Coronary artery (tissue), 2 donors: ENCODE measurements at regions not wholly inside any gene's neighbourhood (a gene's known extent, or its start where the extent isn't known, plus 50 kb on each side); places are given as distances from the start of the nearest gene placed in this dataset.

Source experiments
- DNase-seq: peaks from one replicate; pipeline ENCODE4 v3.0.0-alpha.2; 2017; ENCODE audit warnings: low spot score
- H3K27ac ChIP-seq, 2 donors: fragments of 200-600 bp; sonication (generic); one replicate each; pipeline ENCODE4 v1.5.1; 2016 to 2019
- H3K4me3 ChIP-seq: fragments of 200-600 bp; sonication (generic); 2 replicates; pipeline ENCODE4 v1.5.1; 2016; ENCODE audit warnings: mild to moderate bottlenecking, moderate library complexity
- CTCF ChIP-seq: fragments of 200-600 bp; sonication (generic); IDR thresholded peaks from one replicate; pipeline ENCODE4 v1.5.1; 2019; ENCODE audit warnings: antibody characterized with exemption

DNA sequence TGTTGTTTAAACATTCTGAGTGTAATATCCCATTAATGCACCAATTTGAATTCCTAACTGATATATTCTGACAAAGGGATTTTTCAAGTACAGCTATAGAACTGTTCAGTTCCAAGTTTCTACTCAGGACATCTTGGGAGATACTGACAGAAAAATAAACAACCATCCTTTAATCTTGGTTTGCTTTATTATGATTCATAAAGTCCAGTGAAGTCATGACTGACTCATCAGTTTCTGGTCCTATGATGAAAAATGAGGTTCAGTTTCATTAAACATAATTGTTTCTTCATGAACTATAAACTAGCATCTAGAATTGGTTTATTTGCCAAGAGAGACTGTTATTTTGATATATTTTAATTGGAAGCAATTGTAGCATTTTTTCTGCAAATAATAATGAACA, 896.2 kb downstream of the CCDC85A start:
- TF ChIP-seq CTCF, result no peak
- Histone ChIP-seq H3K4me3 (no peak overlapping the region), H3K27ac (no peak overlapping the region)
- DNase-seq, result no peak

DNA sequence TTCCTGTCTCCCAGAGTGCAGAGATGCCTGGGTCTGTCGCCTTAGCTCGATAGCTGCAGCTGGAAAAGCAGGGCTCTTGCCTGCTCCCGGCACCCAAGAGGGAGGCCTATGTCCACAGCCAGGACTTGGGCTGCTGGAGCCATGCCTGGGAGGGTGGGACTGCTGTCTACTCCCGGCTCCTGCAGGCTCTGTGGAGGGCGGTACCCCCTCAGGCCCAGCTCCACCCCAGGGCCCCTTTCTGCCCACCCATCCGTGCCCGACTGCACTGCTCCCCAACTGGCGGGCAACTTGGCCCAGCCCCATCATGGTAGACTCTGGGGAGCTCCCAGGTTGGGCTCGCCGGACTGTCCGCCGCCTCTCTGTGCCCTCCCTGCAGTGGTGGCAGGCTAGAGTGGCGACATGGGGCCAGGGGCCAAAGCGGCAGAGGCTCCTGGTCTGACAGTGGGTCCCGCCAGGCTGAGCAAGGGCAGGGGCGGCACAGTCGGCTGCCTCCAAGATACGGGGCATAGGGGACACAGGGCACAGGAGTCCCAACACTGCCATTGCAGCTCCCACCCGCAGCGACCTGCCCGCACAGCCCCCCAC, 901.0 kb downstream of the CCDC85A start:
- DNase-seq, result no peak
- no peak for TF ChIP-seq CTCF
- Histone ChIP-seq H3K27ac (no peak overlapping the region), H3K4me3 (no peak overlapping the region)

DNA sequence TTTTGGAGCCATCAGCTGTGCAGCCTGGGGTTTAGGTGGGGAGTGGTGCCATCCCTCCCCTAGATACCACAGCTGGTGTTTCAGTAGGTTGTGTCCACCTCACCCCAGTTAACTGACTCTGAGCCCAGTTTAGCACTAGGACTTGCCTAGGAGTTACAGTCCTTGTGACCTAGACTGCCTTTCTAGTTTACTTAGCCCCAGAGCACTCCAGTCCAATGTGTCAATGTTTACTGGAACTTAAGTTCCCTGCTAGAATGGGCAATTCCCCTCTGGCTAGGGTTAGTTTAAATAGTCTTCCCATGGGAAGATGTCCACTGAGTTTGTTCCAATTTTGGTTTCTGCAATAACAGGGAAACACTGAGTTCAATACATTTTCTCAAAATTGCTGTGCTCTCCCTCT, 909.2 kb downstream of the CCDC85A start:
- H3K4me3 ChIP-seq, result no peak overlapping the region
- DNase-seq, result no peak
- H3K27ac ChIP-seq, result no peak overlapping the region
- no peak for TF ChIP-seq CTCF

- no peak overlapping the region for H3K27ac ChIP-seq
- TF ChIP-seq CTCF, result no peak
- no peak overlapping the region for H3K4me3 ChIP-seq
- DNase-seq, result no peak
These were observed 914.1 kb downstream of the CCDC85A start for GRCh38 chr2:57097855-57098254.

DNA sequence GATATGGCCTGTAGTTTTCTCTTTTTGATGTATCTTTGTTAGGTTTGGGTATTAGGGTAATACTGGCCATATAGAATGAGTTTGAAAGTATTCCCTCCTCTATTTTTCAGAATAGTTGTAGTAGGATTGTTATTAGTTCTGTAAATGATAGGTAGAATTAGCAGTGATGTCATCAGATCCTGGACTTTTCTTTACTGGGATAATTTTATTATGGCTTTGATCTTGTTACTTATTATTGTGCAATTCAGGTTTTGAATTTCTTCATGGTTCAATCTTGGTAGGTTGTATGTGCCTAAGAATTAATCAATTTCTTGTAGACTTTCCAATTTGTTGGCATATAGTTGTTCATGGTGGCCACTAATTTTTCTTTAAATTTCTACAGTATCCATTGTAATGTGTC, 916.6 kb downstream of the CCDC85A start:
- no peak for TF ChIP-seq CTCF

GRCh38 chr2:57105694-57106093, 921.9 kb downstream of the CCDC85A start:
- no peak overlapping the region for H3K4me3 ChIP-seq
- no peak for DNase-seq
- no peak for TF ChIP-seq CTCF
- H3K27ac ChIP-seq, result no peak overlapping the region

More for the DNA sequence above, 916.6 kb downstream of the CCDC85A start:
- Histone ChIP-seq H3K4me3 (no peak overlapping the region), H3K27ac (no peak overlapping the region)
- no peak for DNase-seq

GRCh38 chr2:57107353-57107752, 923.6 kb downstream of the CCDC85A start:
- Histone ChIP-seq H3K27ac (no peak overlapping the region), H3K4me3 (no peak overlapping the region)
- TF ChIP-seq CTCF, result no peak
- DNase-seq, result no peak
